GM19238 (cell line): ENCODE measurements at regions not wholly inside any gene's neighbourhood (a gene's known extent, or its start where the extent isn't known, plus 50 kb on each side); places are given as distances from the start of the nearest gene placed in this dataset.
"Not testable (repeated sequence)": the region's sequence is repeated elsewhere in the genome, so short reads cannot be mapped to it uniquely, and the experiment has no call there.

ENCODE experiments used
- DNase-seq: peaks from one replicate; pipeline ENCODE4 v3.0.0; 2011; ENCODE audit warnings: low spot score; ENCODE audit not compliant: insufficient read length

- DNase-seq, result no peak
These were observed 68.3 kb downstream of the DYRK2 start for GRCh38 chr12:67716817-67717216.

- DNase-seq, result not testable (repeated sequence)
These were observed 70.8 kb downstream of the DYRK2 start for GRCh38 chr12:67719303-67719702.

- DNase-seq, result no peak
These were observed 71.9 kb downstream of the DYRK2 start for GRCh38 chr12:67720351-67720856.

GRCh38 chr12:67721248-67721647 is 72.7 kb downstream of the DYRK2 start:
- no peak for DNase-seq

GRCh38 chr12:67722296-67722695 is 73.8 kb downstream of the DYRK2 start:
- no peak for DNase-seq

- DNase-seq, result no peak
These were observed 78.3 kb downstream of the DYRK2 start for GRCh38 chr12:67726868-67727267.

- DNase-seq, result no peak
These were observed 79.4 kb downstream of the DYRK2 start for GRCh38 chr12:67727702-67728666.

- DNase-seq, result no peak
These were observed 84.3 kb downstream of the DYRK2 start for GRCh38 chr12:67732857-67733256.

- no peak for DNase-seq
These were observed 87.3 kb downstream of the DYRK2 start for GRCh38 chr12:67735868-67736267.

- no peak for DNase-seq
These were observed 92.2 kb downstream of the DYRK2 start for GRCh38 chr12:67740711-67741110.

GRCh38 chr12:67741270-67741669 is 92.7 kb downstream of the DYRK2 start:
- DNase-seq, result no peak

GRCh38 chr12:67742461-67742860 is 93.9 kb downstream of the DYRK2 start:
- DNase-seq, result no peak

- no peak for DNase-seq
These were observed 99.6 kb downstream of the DYRK2 start for GRCh38 chr12:67747869-67748742.

- no peak for DNase-seq
These were observed 100.1 kb downstream of the DYRK2 start for GRCh38 chr12:67748743-67749040.

- no peak for DNase-seq
These were observed 102.1 kb downstream of the DYRK2 start for GRCh38 chr12:67750513-67751183.

- DNase-seq, result no peak
These were observed 102.9 kb downstream of the DYRK2 start for GRCh38 chr12:67751381-67751928.

- no peak for DNase-seq
These were observed 103.7 kb downstream of the DYRK2 start for GRCh38 chr12:67752226-67752732.

- no peak for DNase-seq
These were observed 106.6 kb downstream of the DYRK2 start for GRCh38 chr12:67754933-67755697.

- DNase-seq, result no peak
These were observed 109.1 kb downstream of the DYRK2 start for GRCh38 chr12:67757651-67758050.

- peak; percentile 54 for DNase-seq
These were observed 109.6 kb downstream of the DYRK2 start for GRCh38 chr12:67758119-67758518.
